ENCODE measurements at regions not wholly inside any gene's neighbourhood (a gene's known extent, or its start where the extent isn't known, plus 50 kb on each side); places are given as distances from the start of the nearest gene placed in this dataset.

GRCh38 chr15:62533687-62534086 lies 368.6 kb upstream of the C2CD4B start:
- no peak for TF ChIP-seq CTCF (IDR thresholded peaks at IDR 0.05)
- TF ChIP-seq POLR2A (IDR thresholded peaks at IDR 0.05) = no peak

Measured in body of pancreas (tissue), 4 donors.